ENCODE measurements at regions not wholly inside any gene's neighbourhood (a gene's known extent, or its start where the extent isn't known, plus 50 kb on each side); places are given as distances from the start of the nearest gene placed in this dataset.

GRCh38 chr12:111310076-111310870 is 58.6 kb downstream of the PHETA1 start:
- no peak for DNase-seq (ENCODE audit: low read depth)

- no peak for DNase-seq (ENCODE audit: low read depth)
Observed at GRCh38 chr12:111309584-111309983, 59.3 kb downstream of the PHETA1 start.

- DNase-seq (ENCODE audit: low read depth): no peak
Observed at GRCh38 chr12:111308473-111308872, 60.4 kb downstream of the PHETA1 start.

- DNase-seq (ENCODE audit: low read depth): no peak
Observed at GRCh38 chr12:111304642-111305071, 64.2 kb downstream of the PHETA1 start.

DNA sequence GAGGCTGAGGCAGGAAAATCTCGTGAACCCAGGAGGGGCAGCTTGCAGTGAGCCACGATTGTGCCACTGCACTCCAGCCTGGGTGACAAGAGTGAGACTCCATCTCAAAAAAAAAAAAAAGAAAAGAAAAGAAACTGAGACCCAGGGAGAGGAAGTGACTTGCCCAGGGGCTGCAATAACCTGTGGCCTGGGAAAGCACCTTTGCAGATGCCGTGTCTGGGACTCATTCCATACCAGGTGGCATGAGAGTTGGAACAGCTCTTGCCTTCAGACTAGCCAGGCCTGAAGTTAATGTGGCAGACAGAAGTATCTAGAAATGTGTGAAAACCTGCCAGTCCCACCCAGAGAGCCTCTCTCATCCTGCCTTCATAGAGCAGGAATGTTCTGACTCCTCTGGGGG is 65.4 kb downstream of the PHETA1 start:
- no peak for DNase-seq (ENCODE audit: low read depth)

DNA sequence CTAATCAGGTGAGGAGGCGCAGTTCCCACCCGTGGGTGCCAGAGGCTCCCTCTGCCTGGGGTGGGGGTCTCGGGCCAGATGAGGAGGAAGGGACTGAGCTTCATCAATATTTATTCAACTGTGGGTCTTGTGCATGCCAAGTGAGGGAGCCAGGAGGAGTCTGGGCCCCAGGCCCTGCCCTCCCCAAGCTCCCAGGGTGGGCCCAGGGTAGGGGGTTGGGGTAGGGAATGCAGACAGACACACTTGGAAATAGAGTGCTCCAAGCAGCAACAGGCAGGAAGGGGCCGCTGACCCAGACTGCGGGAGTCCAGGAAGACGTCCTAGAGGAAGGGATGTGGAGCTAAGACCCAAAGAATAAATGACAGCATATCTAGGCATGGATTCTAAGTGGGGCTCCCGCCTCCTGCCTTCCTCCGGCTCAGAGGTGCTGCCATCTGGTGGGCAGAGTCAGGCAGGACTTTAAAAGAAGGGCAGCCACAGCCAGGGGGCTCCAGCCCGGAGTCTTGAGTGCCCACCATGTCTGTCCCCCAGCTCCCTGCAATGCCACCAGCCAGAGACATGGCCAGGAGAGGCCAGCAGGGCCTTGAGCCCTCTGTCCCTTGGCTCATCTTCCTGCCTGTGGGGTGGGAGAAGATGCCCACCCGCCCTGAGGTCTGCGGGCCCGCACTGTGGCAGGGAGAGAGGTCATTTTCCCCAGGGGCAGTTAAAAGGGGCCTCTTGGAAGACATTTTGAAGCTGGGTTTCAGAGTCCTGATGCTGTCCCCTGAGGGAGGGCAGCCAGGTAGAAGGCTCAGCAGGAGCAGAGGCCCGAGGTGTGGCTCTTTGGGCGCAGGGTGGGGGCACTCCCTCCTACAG is 70.1 kb downstream of the PHETA1 start:
- no peak for DNase-seq (ENCODE audit: low read depth)

- DNase-seq (ENCODE audit: low read depth): no peak
Observed at GRCh38 chr12:111297703-111298426, 71.0 kb downstream of the PHETA1 start.

GRCh38 chr12:111296906-111297463 is 71.9 kb downstream of the PHETA1 start:
- no peak for DNase-seq (ENCODE audit: low read depth)

DNA sequence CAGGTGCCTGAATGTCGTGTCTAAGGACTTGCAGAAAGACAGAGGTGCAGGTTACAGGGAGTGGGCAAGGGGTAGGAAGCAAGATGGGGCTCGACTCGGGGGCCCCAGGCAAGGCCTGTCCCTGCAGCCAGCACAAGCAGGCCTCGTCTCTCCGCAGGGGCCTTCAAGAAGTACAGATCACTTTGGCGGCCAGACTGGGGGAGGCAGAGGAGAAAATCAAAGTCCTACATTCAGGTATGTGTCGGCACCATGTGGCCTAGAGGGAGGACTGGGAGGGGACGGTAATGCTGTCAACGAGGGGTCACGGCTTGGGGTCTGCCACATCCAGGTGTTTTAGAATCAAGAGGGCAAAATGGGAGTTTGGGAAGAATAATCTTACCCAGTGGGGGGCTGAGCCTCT is 73.7 kb downstream of the PHETA1 start:
- DNase-seq (ENCODE audit: low read depth): no peak

- DNase-seq (ENCODE audit: low read depth): no peak
Observed at GRCh38 chr12:111293266-111294009, 75.5 kb downstream of the PHETA1 start.

DNA sequence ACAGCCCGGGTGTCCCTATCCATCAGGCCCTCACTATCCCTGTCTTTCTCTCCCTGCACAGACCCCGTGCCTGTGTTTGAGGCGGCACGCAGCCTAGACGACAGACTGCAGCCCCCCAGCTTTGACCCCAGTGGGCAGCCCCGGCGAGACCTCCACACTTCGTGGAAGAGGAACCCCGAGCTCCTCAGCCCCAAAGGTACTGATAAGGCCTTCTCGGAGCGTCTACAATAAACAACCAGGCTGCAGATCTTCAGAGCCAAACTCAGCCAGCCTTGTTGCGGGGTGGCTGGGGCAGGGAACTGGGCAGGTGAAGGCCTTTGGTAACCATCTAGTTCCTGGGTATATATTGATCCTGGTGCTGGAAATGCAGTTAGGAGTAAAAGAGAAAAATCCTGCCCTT is 77.5 kb downstream of the PHETA1 start:
- DNase-seq (ENCODE audit: low read depth): no peak

DNA sequence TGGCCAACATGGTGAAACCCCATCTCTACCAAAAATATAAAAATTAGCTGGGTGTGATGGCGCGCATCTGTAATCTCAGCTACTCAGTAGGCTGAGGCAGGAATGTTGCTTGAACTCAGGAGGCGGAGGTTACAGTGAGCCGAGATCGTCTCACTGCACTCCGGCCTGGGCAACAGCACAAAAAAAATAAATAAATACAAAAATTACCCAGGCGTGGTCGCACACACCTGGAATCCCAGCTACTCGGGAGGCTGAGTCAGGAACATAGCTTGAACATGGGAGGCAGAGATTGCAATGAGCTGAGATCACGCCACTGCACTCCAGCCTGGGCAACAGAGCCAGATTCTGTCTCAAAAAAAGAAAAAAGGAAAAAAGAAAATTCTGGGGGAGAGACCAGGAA is 80.1 kb downstream of the PHETA1 start:
- DNase-seq (ENCODE audit: low read depth): no peak

DNA sequence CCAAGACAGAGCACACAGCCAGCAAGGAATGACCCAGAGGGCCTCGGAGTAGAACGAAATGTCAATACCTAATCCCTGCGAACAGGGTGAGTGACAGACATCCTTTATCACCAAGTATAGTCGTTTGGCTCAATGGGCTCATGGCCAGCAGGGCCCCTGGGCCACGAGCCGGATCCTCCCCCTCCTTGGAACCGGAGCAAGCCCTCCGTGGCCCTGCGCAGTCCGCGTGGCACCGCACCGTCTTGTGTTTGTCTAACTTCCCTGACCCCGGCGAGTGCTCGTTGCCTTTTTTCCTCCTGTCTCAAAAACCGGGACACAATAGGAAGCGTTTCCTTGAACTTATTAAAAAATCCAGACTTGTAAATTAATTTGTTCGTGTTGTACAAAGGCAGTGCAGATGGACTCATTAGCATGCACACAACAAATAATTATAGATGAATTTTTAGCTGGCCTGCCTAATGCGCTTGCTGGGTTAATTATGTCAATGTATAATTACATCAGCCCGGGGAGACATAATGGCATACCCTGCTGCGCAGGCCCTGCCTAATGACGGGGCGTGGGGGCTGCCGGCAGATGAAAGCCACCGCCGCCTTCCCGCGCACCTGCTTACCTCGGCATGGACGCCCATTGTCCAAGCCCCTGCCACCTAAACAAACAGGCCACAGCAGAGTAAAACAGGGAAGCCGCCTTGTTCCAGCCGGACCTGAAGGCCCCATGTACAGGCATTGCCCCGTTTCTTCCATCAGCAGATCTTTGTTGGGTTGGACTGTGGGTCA is 81.6 kb downstream of the PHETA1 start:
- DNase-seq (ENCODE audit: low read depth): no peak

DNA sequence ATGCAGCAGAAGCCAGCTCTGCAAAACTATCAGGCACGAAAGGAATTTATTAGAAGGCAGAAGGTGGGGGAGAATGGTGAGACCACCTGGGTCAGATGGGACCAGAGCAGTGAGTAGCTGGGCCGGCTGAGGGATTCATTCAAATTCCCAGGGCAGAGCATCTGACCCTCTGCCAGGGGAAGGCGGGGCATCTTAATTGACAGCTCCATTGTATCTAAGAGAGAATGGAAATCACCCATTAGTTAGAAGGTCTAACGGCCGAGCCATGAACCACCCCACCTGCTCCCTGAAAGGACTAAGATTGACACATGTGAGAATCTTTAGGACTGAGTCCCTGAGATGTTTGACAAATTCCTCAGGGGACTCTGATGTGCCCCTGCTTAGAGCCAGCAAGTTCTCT is 83.7 kb downstream of the PHETA1 start:
- no peak for DNase-seq (ENCODE audit: low read depth)

- DNase-seq (ENCODE audit: low read depth): no peak
Observed at GRCh38 chr12:111284709-111285108, 84.2 kb downstream of the PHETA1 start.

GRCh38 chr12:111283966-111284365 is 84.9 kb downstream of the PHETA1 start:
- no peak for DNase-seq (ENCODE audit: low read depth)

DNA sequence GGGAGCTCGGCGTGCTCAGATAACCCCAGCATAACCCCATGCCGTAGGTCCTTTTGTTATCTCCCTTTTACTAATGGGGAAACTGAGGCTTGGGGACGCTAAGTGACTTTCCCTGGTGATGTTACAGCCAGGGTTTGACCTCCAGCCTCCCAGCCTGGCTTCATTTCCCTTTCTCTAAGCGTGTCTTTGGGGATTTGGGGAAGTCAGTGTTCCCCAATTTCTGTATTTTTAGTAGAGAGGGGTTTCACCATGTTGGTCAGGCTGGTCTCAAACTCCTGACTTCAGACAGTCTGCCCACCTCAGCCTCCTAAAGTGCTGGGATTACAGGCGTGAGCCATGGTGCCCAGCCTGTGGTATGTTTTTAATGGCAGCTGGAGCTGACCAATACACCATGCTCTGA is 85.4 kb downstream of the PHETA1 start:
- no peak for DNase-seq (ENCODE audit: low read depth)

- no peak for DNase-seq (ENCODE audit: low read depth)
Observed at GRCh38 chr12:111277570-111277969, 91.3 kb downstream of the PHETA1 start.

DNA sequence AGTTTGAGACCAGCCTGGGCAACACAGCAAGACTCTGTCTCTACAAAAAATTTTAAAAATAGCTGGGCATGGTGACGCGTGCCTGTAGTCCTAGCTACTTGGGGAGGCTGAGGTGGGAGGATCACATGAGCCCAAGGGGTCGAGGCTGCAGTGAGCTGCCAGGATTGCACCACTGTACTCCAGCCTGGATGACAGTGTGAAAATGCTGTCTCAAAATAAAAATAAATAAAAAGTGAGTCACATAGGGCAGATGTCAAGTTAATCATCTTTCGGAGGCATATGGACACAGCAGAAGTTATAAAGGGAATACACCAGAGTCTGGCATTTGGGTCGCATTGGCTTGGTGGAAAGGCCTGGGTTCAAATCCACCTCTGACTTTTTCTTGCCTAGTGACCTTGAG is 92.7 kb downstream of the PHETA1 start:
- DNase-seq (ENCODE audit: low read depth): no peak

- no peak for DNase-seq (ENCODE audit: low read depth)
Observed at GRCh38 chr12:111275308-111275707, 93.6 kb downstream of the PHETA1 start.

DNA sequence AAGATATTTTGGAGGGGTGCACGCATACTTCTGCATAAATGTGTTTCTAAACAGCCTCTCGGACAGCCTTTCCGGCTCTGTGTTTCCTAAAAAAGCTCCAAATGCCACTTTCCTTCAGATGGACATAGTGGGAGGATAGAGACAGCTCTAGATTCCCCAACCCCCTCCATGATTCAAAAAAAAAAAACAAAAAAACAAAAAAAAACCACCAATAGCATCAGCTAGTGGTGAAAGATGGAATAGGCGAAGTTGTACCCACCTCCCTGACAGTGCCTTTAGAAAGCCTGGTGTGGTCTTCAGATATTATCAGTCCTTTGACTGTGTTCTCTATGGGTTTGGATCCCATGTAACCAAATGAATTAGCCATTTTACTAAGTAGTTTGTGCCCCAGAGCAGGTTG is 94.1 kb downstream of the PHETA1 start:
- DNase-seq (ENCODE audit: low read depth): no peak
